ENCODE measurements at regions not wholly inside any gene's neighbourhood (a gene's known extent, or its start where the extent isn't known, plus 50 kb on each side); places are given as distances from the start of the nearest gene placed in this dataset.
A peak's percentile ranks its signal among the peaks of the same experiment; 100 is the strongest.

DNA sequence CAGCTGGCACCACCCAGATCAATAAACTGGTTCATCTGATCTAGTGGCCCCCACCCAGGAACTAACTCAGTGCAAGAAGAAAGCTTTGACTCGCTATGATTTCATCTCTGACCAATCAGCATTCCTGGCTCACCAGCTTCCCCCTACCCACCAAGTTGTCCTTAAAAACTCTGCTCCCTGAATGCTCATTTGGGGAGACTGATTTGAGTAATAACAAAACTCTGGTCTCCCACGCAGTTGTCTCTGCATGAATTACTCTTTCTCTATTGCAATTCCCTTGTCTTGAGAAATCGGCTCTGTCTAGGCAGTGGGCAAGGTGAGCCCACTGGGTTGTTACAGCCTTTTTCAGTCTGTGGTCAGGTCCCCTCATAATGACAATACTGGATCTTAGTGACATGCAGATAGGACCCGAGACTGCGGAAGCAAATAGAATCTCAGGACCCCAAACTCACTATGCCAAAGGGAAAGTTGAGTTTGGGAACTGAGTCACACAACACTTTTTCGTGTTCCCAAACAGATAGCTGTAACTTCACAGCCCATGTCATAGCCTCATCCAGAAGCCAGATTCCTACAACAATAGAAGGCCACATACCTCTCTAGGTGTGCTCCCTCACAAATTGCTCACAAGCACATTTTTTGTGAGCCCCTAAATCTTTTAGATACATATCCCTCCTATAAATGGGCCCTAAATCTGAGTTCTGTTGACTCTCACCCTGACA lies 175.2 kb upstream of the RAI14 start:
- TF ChIP-seq POLR2A (IDR thresholded peaks at IDR 0.05) (no peak), CTCF (IDR thresholded peaks at IDR 0.05) (no peak)
- ATAC-seq (no peak), DNase-seq (no peak)
- H3K27me3 ChIP-seq = no peaks in the 10 kb centered on the region
- 84 to 97% methylated on average over 4 to 6 of the region's 6 CpGs for WGBS, 2 donors
- H3K4me3 ChIP-seq = no peak overlapping the region
- no peaks in the 10 kb centered on the region for H3K9me3 ChIP-seq
- H3K27ac ChIP-seq = no peak overlapping the region
- no peaks in the 10 kb centered on the region for H3K36me3 ChIP-seq (replicated peaks in 1 of 2; ENCODE audit: insufficient read depth in 1 of 2, low read depth in 2 of 2)
- intact Hi-C loops (cut with DNase I) = no loop called here
- H3K4me1 ChIP-seq = peaks cover 38% of the 10 kb centered on the region

- no peaks in the 10 kb centered on the region for H3K9me3 ChIP-seq
- TF ChIP-seq POLR2A (IDR thresholded peaks at IDR 0.05) (no peak), CTCF (IDR thresholded peaks at IDR 0.05) (no peak)
- no peaks in the 10 kb centered on the region for H3K27me3 ChIP-seq
- no peaks in the 10 kb centered on the region for H3K36me3 ChIP-seq (replicated peaks in 1 of 2; ENCODE audit: insufficient read depth in 1 of 2, low read depth in 2 of 2)
- peak overlapping the region in 2 of 4 donors; percentile 82 to 87 for H3K27ac ChIP-seq
- no peak overlapping the region for H3K4me3 ChIP-seq
- intact Hi-C loops (cut with DNase I) = no loop called here
- ATAC-seq = no peak
- 79% methylated on average over 5 of the region's 5 CpGs for WGBS, 2 donors
- peaks cover 60% of the 10 kb centered on the region for H3K4me1 ChIP-seq
- DNase-seq = no peak
Observed at GRCh38 chr5:34483442-34484033, 172.6 kb upstream of the RAI14 start.

GRCh38 chr5:34484216-34484920 lies 171.8 kb upstream of the RAI14 start:
- intact Hi-C loops (cut with DNase I) = no loop called here
- TF ChIP-seq CTCF (IDR thresholded peaks at IDR 0.05) = no peak
- no peak for TF ChIP-seq POLR2A (IDR thresholded peaks at IDR 0.05)
- no peak overlapping the region for H3K4me3 ChIP-seq
- DNase-seq (no peak), ATAC-seq (peak; percentile 33)
- H3K4me1 ChIP-seq = peaks cover 61% of the 10 kb centered on the region
- 29 to 40% methylated on average over 2 to 3 of the region's 3 CpGs for whole genome bisulfite sequencing, 2 donors
- no peaks in the 10 kb centered on the region for H3K9me3 ChIP-seq
- no peaks in the 10 kb centered on the region for H3K27me3 ChIP-seq
- peak overlapping the region; percentile 9 to 87 (median 64) for H3K27ac ChIP-seq
- H3K36me3 ChIP-seq (replicated peaks in 1 of 2; ENCODE audit: insufficient read depth in 1 of 2, low read depth in 2 of 2) = no peaks in the 10 kb centered on the region

DNA sequence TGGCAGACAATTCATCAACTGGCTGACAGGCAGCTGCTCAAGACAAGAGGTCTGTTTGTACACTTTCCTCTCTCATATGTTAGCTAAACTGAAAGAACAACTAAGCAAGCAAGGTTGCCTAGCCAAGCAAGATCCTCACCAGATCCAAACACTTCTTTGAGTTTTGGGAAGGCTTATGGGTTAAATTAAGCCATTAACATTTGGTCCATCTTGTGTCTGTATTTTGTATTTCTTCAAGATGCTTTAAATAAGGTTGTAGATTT lies 170.4 kb upstream of the RAI14 start:
- Histone ChIP-seq H3K36me3 (replicated peaks in 1 of 2; ENCODE audit: insufficient read depth in 1 of 2, low read depth in 2 of 2) (no peaks in the 10 kb centered on the region), H3K9me3 (no peaks in the 10 kb centered on the region), H3K27ac (peak overlapping the region; percentile 34 to 87 (median 84)), H3K4me3 (no peak overlapping the region), H3K27me3 (no peaks in the 10 kb centered on the region), H3K4me1 (peaks cover 53% of the 10 kb centered on the region)
- intact Hi-C loops (cut with DNase I) = no loop called here
- no peak for TF ChIP-seq CTCF (IDR thresholded peaks at IDR 0.05)
- ATAC-seq (no peak), DNase-seq (no peak)
